AG04449 (cell line): ENCODE measurements at regions not wholly inside any gene's neighbourhood (a gene's known extent, or its start where the extent isn't known, plus 50 kb on each side); places are given as distances from the start of the nearest gene placed in this dataset.

Experiments used
- CTCF ChIA-PET: fragments of 350-600 bp; formaldehyde crosslinking; extraction: SDS; loops from one replicate; lab custom pipeline; 2021; ENCODE audit warnings: antibody characterized with exemption; lab: Yijun Ruan, JAX
- POLR2A ChIA-PET: fragments of 400-600, 350-600 bp; formaldehyde crosslinking; extraction: SDS; loops from one replicate; lab custom pipeline; 2020; ENCODE audit warnings: antibody characterized with exemption, inconsistent platforms; lab: Yijun Ruan, JAX
- DNase-seq: peaks from one replicate; pipeline ENCODE4 v3.0.0-alpha.2; 2010; ENCODE audit warnings: low read depth, low spot score
- H3K4me3 ChIP-seq: 2 replicates; pipeline ENCODE4 v1.5.1; 2011; ENCODE audit warnings: low read depth, mild to moderate bottlenecking, control low read depth, low read length
- TF ChIP-seq, protein P1 (sequence below): IDR thresholded peaks from one replicate; pipeline ENCODE4 v1.5.1; 2011; ENCODE audit warnings: mild to moderate bottlenecking, moderate library complexity, low read length, control low read depth, inconsistent platforms; ENCODE audit not compliant: insufficient read depth; ENCODE audit errors: missing control alignments

GRCh38 chr11:80627364-80627763 is 1186.5 kb upstream of the TENM4 start:
- H3K4me3 ChIP-seq, result no peak overlapping the region
- DNase-seq, result no peak
- ChIA-PET POLR2A (no interaction called here), CTCF (no interaction called here)
- TF ChIP-seq, protein P1, sequence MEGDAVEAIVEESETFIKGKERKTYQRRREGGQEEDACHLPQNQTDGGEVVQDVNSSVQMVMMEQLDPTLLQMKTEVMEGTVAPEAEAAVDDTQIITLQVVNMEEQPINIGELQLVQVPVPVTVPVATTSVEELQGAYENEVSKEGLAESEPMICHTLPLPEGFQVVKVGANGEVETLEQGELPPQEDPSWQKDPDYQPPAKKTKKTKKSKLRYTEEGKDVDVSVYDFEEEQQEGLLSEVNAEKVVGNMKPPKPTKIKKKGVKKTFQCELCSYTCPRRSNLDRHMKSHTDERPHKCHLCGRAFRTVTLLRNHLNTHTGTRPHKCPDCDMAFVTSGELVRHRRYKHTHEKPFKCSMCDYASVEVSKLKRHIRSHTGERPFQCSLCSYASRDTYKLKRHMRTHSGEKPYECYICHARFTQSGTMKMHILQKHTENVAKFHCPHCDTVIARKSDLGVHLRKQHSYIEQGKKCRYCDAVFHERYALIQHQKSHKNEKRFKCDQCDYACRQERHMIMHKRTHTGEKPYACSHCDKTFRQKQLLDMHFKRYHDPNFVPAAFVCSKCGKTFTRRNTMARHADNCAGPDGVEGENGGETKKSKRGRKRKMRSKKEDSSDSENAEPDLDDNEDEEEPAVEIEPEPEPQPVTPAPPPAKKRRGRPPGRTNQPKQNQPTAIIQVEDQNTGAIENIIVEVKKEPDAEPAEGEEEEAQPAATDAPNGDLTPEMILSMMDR, result no peak

DNA sequence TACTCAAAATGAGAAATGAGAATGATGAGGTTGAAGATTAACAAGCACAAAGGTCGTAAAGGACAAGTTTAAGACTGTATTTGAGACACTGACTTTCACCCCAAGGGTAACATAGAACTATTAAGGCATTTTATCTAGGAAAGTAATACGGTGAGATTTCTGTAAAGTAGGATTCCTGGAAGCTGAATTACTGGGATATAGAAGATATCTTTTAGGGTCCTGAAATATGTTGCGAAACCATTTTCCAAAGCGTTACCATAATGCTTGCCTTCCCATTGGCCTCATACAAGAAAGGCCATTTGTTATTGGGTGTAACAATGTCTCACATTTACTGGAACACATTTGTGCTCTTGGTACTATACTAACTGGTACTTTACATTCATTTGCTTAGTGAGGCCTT is 1185.9 kb upstream of the TENM4 start:
- CTCF ChIA-PET, result no interaction called here
- no peak overlapping the region for H3K4me3 ChIP-seq
- POLR2A ChIA-PET, result no interaction called here
- TF ChIP-seq, protein P1, result no peak
- DNase-seq, result no peak

GRCh38 chr11:80625563-80625962 is 1184.7 kb upstream of the TENM4 start:
- H3K4me3 ChIP-seq, result no peak overlapping the region
- ChIA-PET POLR2A (no interaction called here), CTCF (no interaction called here)
- TF ChIP-seq, protein P1, result no peak
- no peak for DNase-seq

- H3K4me3 ChIP-seq, result no peak overlapping the region
- DNase-seq, result no peak
- ChIA-PET CTCF (no interaction called here), POLR2A (no interaction called here)
- TF ChIP-seq, protein P1, result no peak
These were observed 1181.0 kb upstream of the TENM4 start for GRCh38 chr11:80621871-80622270.

- POLR2A ChIA-PET, result no interaction called here
- TF ChIP-seq, protein P1, result no peak
- H3K4me3 ChIP-seq, result no peak overlapping the region
- CTCF ChIA-PET, result no interaction called here
- no peak for DNase-seq
These were observed 1180.0 kb upstream of the TENM4 start for GRCh38 chr11:80620867-80621266.

GRCh38 chr11:80617156-80617555 is 1176.3 kb upstream of the TENM4 start:
- TF ChIP-seq, protein P1, result no peak
- H3K4me3 ChIP-seq, result no peak overlapping the region
- no peak for DNase-seq
- POLR2A ChIA-PET, result no interaction called here
- CTCF ChIA-PET, result no interaction called here
